HG02588 (cell line): ENCODE measurements at regions not wholly inside any gene's neighbourhood (a gene's known extent, or its start where the extent isn't known, plus 50 kb on each side); places are given as distances from the start of the nearest gene placed in this dataset.
"Not testable (repeated sequence)": the region's sequence is repeated elsewhere in the genome, so short reads cannot be mapped to it uniquely, and the experiment has no call there.

Experiments
- ATAC-seq: cut with Tn5 transposase; IDR thresholded peaks from one replicate; pipeline ENCODE4 v1.9.1; 2021; ENCODE audit warnings: mild to moderate bottlenecking, moderate library complexity; ENCODE audit not compliant: unreplicated experiment

GRCh38 chr5:99083197-99083596 is 154.4 kb upstream of the CHD1 start:
- ATAC-seq: no peak

GRCh38 chr5:99081711-99082110 is 152.9 kb upstream of the CHD1 start:
- no peak for ATAC-seq

- peak; percentile 70 for ATAC-seq
These were observed 148.2 kb upstream of the CHD1 start for GRCh38 chr5:99076723-99077640.

GRCh38 chr5:99072846-99073245 is 144.0 kb upstream of the CHD1 start:
- ATAC-seq: no peak

GRCh38 chr5:99070822-99071221 is 142.0 kb upstream of the CHD1 start:
- ATAC-seq: no peak

GRCh38 chr5:99070362-99070761 is 141.6 kb upstream of the CHD1 start:
- ATAC-seq: no peak

- peak; percentile 72 for ATAC-seq
These were observed 140.3 kb upstream of the CHD1 start for GRCh38 chr5:99068944-99069650.

GRCh38 chr5:99063737-99064136 is 134.9 kb upstream of the CHD1 start:
- no peak for ATAC-seq

- ATAC-seq: no peak
These were observed 132.9 kb upstream of the CHD1 start for GRCh38 chr5:99061711-99062110.

GRCh38 chr5:99061299-99061698 is 132.5 kb upstream of the CHD1 start:
- no peak for ATAC-seq

GRCh38 chr5:99060306-99061261 is 131.8 kb upstream of the CHD1 start:
- ATAC-seq: peak; percentile 46

GRCh38 chr5:99059685-99060084 is 130.9 kb upstream of the CHD1 start:
- peak; percentile 67 for ATAC-seq

GRCh38 chr5:99058466-99058865 is 129.7 kb upstream of the CHD1 start:
- ATAC-seq: no peak

- ATAC-seq: peak; percentile 41
These were observed 126.2 kb upstream of the CHD1 start for GRCh38 chr5:99054972-99055371.

GRCh38 chr5:99045871-99046270 is 117.1 kb upstream of the CHD1 start:
- ATAC-seq: no peak

- not testable (repeated sequence) for ATAC-seq
These were observed 114.5 kb upstream of the CHD1 start for GRCh38 chr5:99043257-99043656.

- no peak for ATAC-seq
These were observed 108.9 kb upstream of the CHD1 start for GRCh38 chr5:99037668-99038067.

- no peak for ATAC-seq
These were observed 107.1 kb upstream of the CHD1 start for GRCh38 chr5:99035942-99036341.

GRCh38 chr5:99034336-99034735 is 105.5 kb upstream of the CHD1 start:
- no peak for ATAC-seq

- ATAC-seq: peak; percentile 15
These were observed 104.5 kb upstream of the CHD1 start for GRCh38 chr5:99033014-99033900.
